HFFc6 (cell line): ENCODE measurements at regions not wholly inside any gene's neighbourhood (a gene's known extent, or its start where the extent isn't known, plus 50 kb on each side); places are given as distances from the start of the nearest gene placed in this dataset.

Experiments
- DNase-seq: peaks from one replicate; pipeline ENCODE4 v3.0.0-alpha.2; 2018
- H3K27ac Mint-ChIP-seq: 2 replicates; pipeline ENCODE4 v1.8.0; 2020; ENCODE audit warnings: mild to moderate bottlenecking, mixed read lengths
- H3K27me3 Mint-ChIP-seq: 2 replicates; pipeline ENCODE4 v1.8.0; 2021; ENCODE audit warnings: mild to moderate bottlenecking, moderate library complexity, mixed read lengths; ENCODE audit not compliant: insufficient read depth
- H3K36me3 Mint-ChIP-seq: 2 replicates; pipeline ENCODE4 v1.8.0; 2021; ENCODE audit warnings: low read depth, mixed read lengths
- H3K4me1 Mint-ChIP-seq: 2 replicates; pipeline ENCODE4 v1.8.0; 2020; ENCODE audit warnings: low read depth, mixed read lengths
- H3K4me3 Mint-ChIP-seq: 2 replicates; pipeline ENCODE4 v1.8.0; 2020; ENCODE audit warnings: mild to moderate bottlenecking, moderate library complexity, mixed read lengths
- H3K9me3 Mint-ChIP-seq: 2 replicates; pipeline ENCODE4 v1.8.0; 2020; ENCODE audit warnings: mild to moderate bottlenecking, mixed read lengths
- CTCF ChIP-seq: fragments of 200-600 bp; sonication (generic); IDR thresholded peaks from 2 replicates; pipeline ENCODE4 v1.5.0; 2021; ENCODE audit warnings: antibody characterized with exemption, mild to moderate bottlenecking

GRCh38 chrX:44470816-44471215 lies 71.8 kb downstream of the FUNDC1 start:
- no peak for DNase-seq
- Mint-ChIP-seq H3K4me3 (no peak overlapping the region), H3K4me1 (no peaks in the 10 kb centered on the region), H3K36me3 (no peaks in the 10 kb centered on the region), H3K27me3 (peaks cover 3% of the 10 kb centered on the region; the same call in 1 of the 2 replicates), H3K9me3 (no peaks in the 10 kb centered on the region), H3K27ac (no peak overlapping the region)
- TF ChIP-seq CTCF: no peak

GRCh38 chrX:44462850-44463249 lies 79.8 kb downstream of the FUNDC1 start:
- Mint-ChIP-seq H3K27me3 (no peaks in the 10 kb centered on the region), H3K4me3 (peak overlapping the region; percentile 59), H3K36me3 (no peaks in the 10 kb centered on the region), H3K27ac (no peak overlapping the region), H3K9me3 (no peaks in the 10 kb centered on the region), H3K4me1 (peaks cover 10% of the 10 kb centered on the region)
- peak; percentile 7 for DNase-seq
- TF ChIP-seq CTCF: no peak

- Mint-ChIP-seq H3K4me3 (no peak overlapping the region), H3K27ac (no peak overlapping the region), H3K9me3 (no peaks in the 10 kb centered on the region), H3K36me3 (no peaks in the 10 kb centered on the region), H3K4me1 (peaks cover 10% of the 10 kb centered on the region), H3K27me3 (no peaks in the 10 kb centered on the region)
- no peak for DNase-seq
- TF ChIP-seq CTCF: no peak
Observed at GRCh38 chrX:44459501-44459900, 83.2 kb downstream of the FUNDC1 start.

GRCh38 chrX:44456685-44457084 lies 86.0 kb downstream of the FUNDC1 start:
- no peak for DNase-seq
- H3K4me1 Mint-ChIP-seq: no peaks in the 10 kb centered on the region
- TF ChIP-seq CTCF: no peak
- H3K4me3 Mint-ChIP-seq: no peak overlapping the region
- no peaks in the 10 kb centered on the region for H3K36me3 Mint-ChIP-seq
- no peak overlapping the region for H3K27ac Mint-ChIP-seq
- no peaks in the 10 kb centered on the region for H3K9me3 Mint-ChIP-seq
- no peaks in the 10 kb centered on the region; the same call in 1 of the 2 replicates for H3K27me3 Mint-ChIP-seq

- TF ChIP-seq CTCF: no peak
- no peak overlapping the region for H3K4me3 Mint-ChIP-seq
- no peaks in the 10 kb centered on the region; the same call in 1 of the 2 replicates for H3K27me3 Mint-ChIP-seq
- DNase-seq: no peak
- H3K36me3 Mint-ChIP-seq: no peaks in the 10 kb centered on the region
- no peaks in the 10 kb centered on the region for H3K4me1 Mint-ChIP-seq
- H3K27ac Mint-ChIP-seq: no peak overlapping the region
- no peaks in the 10 kb centered on the region for H3K9me3 Mint-ChIP-seq
Observed at GRCh38 chrX:44451056-44451455, 91.6 kb downstream of the FUNDC1 start.

GRCh38 chrX:44447214-44447613 lies 95.4 kb downstream of the FUNDC1 start:
- TF ChIP-seq CTCF: no peak
- no peaks in the 10 kb centered on the region; the same call in 1 of the 2 replicates for H3K27me3 Mint-ChIP-seq
- no peak for DNase-seq
- H3K4me1 Mint-ChIP-seq: no peaks in the 10 kb centered on the region
- H3K36me3 Mint-ChIP-seq: no peaks in the 10 kb centered on the region
- no peaks in the 10 kb centered on the region for H3K9me3 Mint-ChIP-seq
- H3K4me3 Mint-ChIP-seq: no peak overlapping the region
- no peak overlapping the region for H3K27ac Mint-ChIP-seq
